ENCODE measurements at regions not wholly inside any gene's neighbourhood (a gene's known extent, or its start where the extent isn't known, plus 50 kb on each side); places are given as distances from the start of the nearest gene placed in this dataset.
A peak's percentile ranks its signal among the peaks of the same experiment; 100 is the strongest.

DNA sequence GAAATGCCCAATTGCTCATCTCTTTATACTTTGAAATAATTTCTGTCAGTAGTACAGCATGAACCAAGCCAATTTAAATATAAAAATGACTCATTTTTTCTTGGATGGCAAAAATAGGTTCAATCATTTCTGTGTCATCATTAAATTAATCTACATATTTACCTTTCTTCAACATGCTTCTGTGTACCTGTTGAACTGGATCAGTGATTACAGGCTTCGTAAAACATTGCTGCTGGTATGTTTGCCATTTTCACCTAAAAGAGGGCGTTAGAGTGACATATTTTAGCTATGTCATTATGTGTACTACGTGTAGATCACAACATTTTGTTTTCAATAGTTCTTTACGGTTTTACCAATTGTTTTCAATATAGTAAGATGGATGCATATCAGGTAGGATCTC lies 340.5 kb upstream of the MAOA start:
- no peak overlapping the region for H3K4me3 ChIP-seq (ENCODE audit: low read depth, low read length)
- TF ChIP-seq, protein P1, sequence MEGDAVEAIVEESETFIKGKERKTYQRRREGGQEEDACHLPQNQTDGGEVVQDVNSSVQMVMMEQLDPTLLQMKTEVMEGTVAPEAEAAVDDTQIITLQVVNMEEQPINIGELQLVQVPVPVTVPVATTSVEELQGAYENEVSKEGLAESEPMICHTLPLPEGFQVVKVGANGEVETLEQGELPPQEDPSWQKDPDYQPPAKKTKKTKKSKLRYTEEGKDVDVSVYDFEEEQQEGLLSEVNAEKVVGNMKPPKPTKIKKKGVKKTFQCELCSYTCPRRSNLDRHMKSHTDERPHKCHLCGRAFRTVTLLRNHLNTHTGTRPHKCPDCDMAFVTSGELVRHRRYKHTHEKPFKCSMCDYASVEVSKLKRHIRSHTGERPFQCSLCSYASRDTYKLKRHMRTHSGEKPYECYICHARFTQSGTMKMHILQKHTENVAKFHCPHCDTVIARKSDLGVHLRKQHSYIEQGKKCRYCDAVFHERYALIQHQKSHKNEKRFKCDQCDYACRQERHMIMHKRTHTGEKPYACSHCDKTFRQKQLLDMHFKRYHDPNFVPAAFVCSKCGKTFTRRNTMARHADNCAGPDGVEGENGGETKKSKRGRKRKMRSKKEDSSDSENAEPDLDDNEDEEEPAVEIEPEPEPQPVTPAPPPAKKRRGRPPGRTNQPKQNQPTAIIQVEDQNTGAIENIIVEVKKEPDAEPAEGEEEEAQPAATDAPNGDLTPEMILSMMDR (IDR thresholded peaks at IDR 0.05; ENCODE audit: control insufficient read depth, extremely low read depth, insufficient read depth) = no peak
- peak; percentile 49 for DNase-seq (ENCODE audit: low read depth)

DNA sequence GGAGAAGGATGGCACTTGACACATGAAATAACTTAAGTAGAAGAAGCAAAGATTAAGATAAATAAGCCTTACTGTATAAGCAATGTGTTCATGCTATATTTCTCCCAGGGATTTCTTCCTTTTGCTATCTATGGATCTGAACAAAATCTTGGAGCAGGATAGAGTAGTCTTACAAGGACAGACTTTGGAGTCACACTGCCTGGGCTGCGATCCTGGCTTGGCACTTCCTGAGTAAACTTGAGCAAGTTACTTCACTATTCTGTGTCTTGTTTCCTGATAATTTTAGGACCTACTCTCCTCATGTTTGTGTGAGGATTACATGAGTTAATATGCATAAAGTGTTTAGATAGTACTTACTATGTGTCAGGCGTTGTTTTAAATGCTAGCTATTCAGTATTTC lies 340.0 kb upstream of the MAOA start:
- TF ChIP-seq, protein P1 (IDR thresholded peaks at IDR 0.05; ENCODE audit: control insufficient read depth, extremely low read depth, insufficient read depth) = no peak

DNA sequence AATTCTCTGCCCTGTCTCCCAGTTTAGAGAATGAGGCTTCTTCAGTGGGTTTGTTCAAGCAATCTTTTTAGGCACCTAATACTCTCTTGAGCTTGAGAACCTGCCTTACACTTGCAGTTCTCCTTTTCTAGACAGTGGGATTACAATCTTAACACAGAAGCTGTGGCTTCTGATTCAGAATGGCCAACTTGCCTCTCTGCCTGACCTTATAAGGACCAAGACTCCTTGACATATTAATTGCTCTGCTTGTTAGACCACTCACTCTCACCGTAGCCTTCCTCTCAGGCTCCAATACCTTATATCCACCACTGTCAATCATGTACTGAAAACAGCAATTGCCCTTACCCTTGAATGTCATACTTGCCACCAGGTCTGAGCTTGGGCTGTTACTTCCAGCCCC lies 338.7 kb upstream of the MAOA start:
- H3K4me3 ChIP-seq (ENCODE audit: low read depth, low read length) = no peak overlapping the region
- no peak for DNase-seq (ENCODE audit: low read depth)
- TF ChIP-seq, protein P1 (IDR thresholded peaks at IDR 0.05; ENCODE audit: control insufficient read depth, extremely low read depth, insufficient read depth) = no peak

More for the DNA sequence above, 340.0 kb upstream of the MAOA start:
- H3K4me3 ChIP-seq (ENCODE audit: low read depth, low read length) = no peak overlapping the region
- peak; percentile 27 for DNase-seq (ENCODE audit: low read depth)

DNA sequence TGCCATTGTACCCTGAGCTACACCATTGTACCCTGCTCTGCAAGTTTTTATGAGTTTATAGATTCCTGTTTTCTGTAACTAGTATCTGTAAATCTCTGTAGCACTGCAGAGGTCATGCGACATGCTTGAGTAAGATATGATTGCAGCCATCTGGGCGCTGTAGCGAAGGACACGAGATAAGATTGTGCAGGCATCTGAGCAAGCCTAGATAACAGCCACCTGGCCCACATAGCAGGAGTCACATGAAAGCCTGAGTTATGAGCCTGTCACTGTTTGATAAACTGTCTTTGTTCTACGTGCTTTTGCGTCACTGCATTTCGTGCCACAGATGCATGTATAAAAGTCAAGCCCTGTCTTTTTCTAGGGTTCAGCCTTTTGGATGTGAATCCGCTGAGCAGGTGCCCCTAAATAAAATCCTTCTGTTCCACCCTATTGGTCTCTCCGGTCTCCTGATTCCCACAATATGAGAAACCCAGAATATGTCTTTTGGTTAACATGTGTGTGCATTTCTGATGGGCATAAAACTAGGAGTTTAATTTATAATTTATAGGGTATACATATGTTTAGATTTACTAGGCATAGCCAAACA lies 327.6 kb upstream of the MAOA start:
- TF ChIP-seq, protein P1 (IDR thresholded peaks at IDR 0.05; ENCODE audit: control insufficient read depth, extremely low read depth, insufficient read depth) = no peak
- no peak overlapping the region for H3K4me3 ChIP-seq (ENCODE audit: low read depth, low read length)

DNA sequence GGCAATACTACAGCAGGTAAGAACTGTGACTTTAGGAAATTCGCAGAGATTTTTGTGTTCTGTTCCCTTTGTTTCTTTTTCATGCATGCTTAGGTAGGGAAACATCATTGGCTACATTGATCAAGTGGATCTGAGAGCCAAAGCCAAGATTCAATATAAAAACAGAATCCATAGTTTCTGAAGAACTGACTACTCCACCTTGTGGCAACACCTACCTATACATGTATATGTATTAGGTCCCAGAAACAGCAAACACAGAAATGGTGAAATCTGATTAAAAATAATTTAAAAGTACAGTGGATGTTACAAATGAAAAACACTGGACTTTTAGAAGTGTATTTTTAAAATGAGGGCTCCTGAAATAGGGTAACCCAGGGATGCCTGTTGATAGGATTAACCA lies 322.6 kb upstream of the MAOA start:
- DNase-seq (ENCODE audit: low read depth) = no peak
- H3K4me3 ChIP-seq (ENCODE audit: low read depth, low read length) = no peak overlapping the region
- TF ChIP-seq, protein P1 (IDR thresholded peaks at IDR 0.05; ENCODE audit: control insufficient read depth, extremely low read depth, insufficient read depth) = 0 out of 2 replicates have a peak, but pooled peaks have one; percentile 20

More for the DNA sequence above, 327.6 kb upstream of the MAOA start:
- no peak for DNase-seq (ENCODE audit: low read depth)

DNA sequence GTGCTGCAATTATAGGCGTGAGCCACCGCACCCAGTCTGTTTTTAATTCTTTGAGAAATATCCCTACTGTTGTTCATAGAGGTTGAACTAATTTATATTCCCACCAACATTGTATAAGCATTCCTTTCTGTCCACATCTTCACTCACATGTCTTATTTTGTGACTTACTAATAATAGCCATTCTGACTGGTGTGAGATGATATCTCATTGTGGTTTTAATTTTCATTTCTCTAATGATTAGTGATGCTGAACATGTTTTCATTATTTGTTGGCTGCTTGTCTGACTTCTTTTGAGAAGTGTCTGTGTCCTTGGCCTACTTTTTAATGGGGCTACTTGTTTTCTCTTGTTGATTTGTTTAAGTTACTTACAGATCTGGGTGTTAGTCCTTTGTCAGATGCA lies 310.9 kb upstream of the MAOA start:
- TF ChIP-seq, protein P1 (IDR thresholded peaks at IDR 0.05; ENCODE audit: control insufficient read depth, extremely low read depth, insufficient read depth) = no peak
- H3K4me3 ChIP-seq (ENCODE audit: low read depth, low read length) = no peak overlapping the region
- DNase-seq (ENCODE audit: low read depth) = no peak

DNA sequence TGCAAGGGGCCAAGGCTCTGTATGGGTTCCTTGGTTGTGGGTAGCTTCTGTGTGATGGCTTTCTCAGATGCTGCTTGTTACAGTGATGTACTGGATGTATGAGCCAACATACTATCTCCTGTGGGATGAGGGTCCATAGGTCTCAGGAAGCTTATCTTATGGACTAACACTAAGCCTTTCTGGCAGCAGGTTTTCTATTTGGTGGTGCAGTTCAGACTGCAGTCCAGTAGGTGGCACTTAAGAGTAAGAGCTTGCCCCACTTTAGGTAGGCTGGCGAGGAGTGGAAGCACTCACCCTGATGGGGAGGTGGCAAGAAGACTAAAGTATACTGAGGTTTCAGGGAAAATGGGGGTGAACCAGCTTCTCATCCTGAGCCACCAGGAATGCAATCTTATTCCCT lies 306.7 kb upstream of the MAOA start:
- TF ChIP-seq, protein P1 (IDR thresholded peaks at IDR 0.05; ENCODE audit: control insufficient read depth, extremely low read depth, insufficient read depth) = peak; percentile 70
- peak; percentile 21 for DNase-seq (ENCODE audit: low read depth)
- no peak overlapping the region for H3K4me3 ChIP-seq (ENCODE audit: low read depth, low read length)
